IMR-90 (cell line): ENCODE measurements at regions not wholly inside any gene's neighbourhood (a gene's known extent, or its start where the extent isn't known, plus 50 kb on each side); places are given as distances from the start of the nearest gene placed in this dataset.

ENCODE experiments used
- ATAC-seq: fragments of 200-7000 bp; cut with Tn5 transposase; 2 replicates; pipeline ENCODE4 v1.9.1; 2020; ENCODE audit warnings: low read depth, mild to moderate bottlenecking, moderate library complexity
- BruUV-seq: library from RNA; stranded (reverse); fragments of 400-500 nt; replicated peaks from 2 replicates; lab custom pipeline; 2021; lab: Mats Ljungman, UMichigan
- CTCF ChIA-PET: fragments of 300-600 bp; formaldehyde crosslinking; extraction: SDS; loops from one replicate; lab custom pipeline; 2021; ENCODE audit warnings: antibody characterized with exemption; lab: Yijun Ruan, JAX
- POLR2A ChIA-PET: fragments of 300-600 bp; sonication (Branson Sonifier 250); formaldehyde crosslinking; loops from one replicate; lab custom pipeline; 2022; ENCODE audit warnings: antibody characterized with exemption; ENCODE audit not compliant: unreplicated experiment; lab: Charles Lee
- DNase-seq: peaks from one replicate; pipeline ENCODE4 v3.0.0; 2013
- H2AFZ ChIP-seq: replicated peaks from 2 replicates; pipeline ENCODE3; 2013; ENCODE audit warnings: low read length, mild to moderate bottlenecking; ENCODE audit not compliant: poor library complexity
- H2AK5ac ChIP-seq: 2 replicates; pipeline ENCODE4 v1.6.1; 2013; ENCODE audit warnings: low read depth, low read length, inconsistent platforms
- H2AK9ac ChIP-seq: replicated peaks from 2 replicates; pipeline ENCODE3; 2013; ENCODE audit warnings: mild to moderate bottlenecking, low read depth, low read length, moderate library complexity; ENCODE audit not compliant: poor library complexity
- H2BK120ac ChIP-seq: 2 replicates; pipeline ENCODE4 v1.6.1; 2013; ENCODE audit warnings: low read depth, low read length, inconsistent platforms
- H2BK15ac ChIP-seq: 3 replicates; pipeline ENCODE4 v1.6.1; 2013; ENCODE audit warnings: low read depth, low read length, inconsistent platforms
- H2BK20ac ChIP-seq: 2 replicates; pipeline ENCODE4 v1.6.1; 2013; ENCODE audit warnings: low read depth, mild to moderate bottlenecking, inconsistent platforms, low read length, moderate library complexity
- H2BK5ac ChIP-seq: 2 replicates; pipeline ENCODE4 v1.6.1; 2013; ENCODE audit warnings: mild to moderate bottlenecking, low read depth, low read length, inconsistent platforms; ENCODE audit not compliant: poor library complexity, severe bottlenecking
- H3K14ac ChIP-seq: replicated peaks from 2 replicates; pipeline ENCODE4 v1.6.1; 2013; ENCODE audit warnings: low read depth, low read length, inconsistent platforms
- H3K18ac ChIP-seq: 2 replicates; pipeline ENCODE4 v1.6.1; 2013; ENCODE audit warnings: low read depth, low read length, control low read depth
- H3K23ac ChIP-seq: 2 replicates; pipeline ENCODE4 v1.6.1; 2013; ENCODE audit warnings: low read depth, low read length, inconsistent platforms
- H3K27ac ChIP-seq: 2 replicates; pipeline ENCODE4 v1.5.1; 2013; ENCODE audit warnings: mild to moderate bottlenecking, control low read depth, low read length; ENCODE audit not compliant: insufficient read depth
- H3K27me3 ChIP-seq: 2 replicates; pipeline ENCODE4 v1.6.1; 2013; ENCODE audit warnings: low read length; ENCODE audit not compliant: control insufficient read depth, insufficient read depth
- H3K36me3 ChIP-seq: 2 replicates; pipeline ENCODE4 v1.6.1; 2013; ENCODE audit warnings: low read length, mixed read lengths; ENCODE audit not compliant: control insufficient read depth, insufficient read depth
- H3K4ac ChIP-seq: 2 replicates; pipeline ENCODE4 v1.6.1; 2013; ENCODE audit warnings: low read depth, low read length, inconsistent platforms
- H3K4me1 ChIP-seq: 2 replicates; pipeline ENCODE4 v1.6.1; 2013; ENCODE audit warnings: low read length, mixed read lengths; ENCODE audit not compliant: control insufficient read depth, insufficient read depth
- H3K4me2 ChIP-seq: 2 replicates; pipeline ENCODE4 v1.6.1; 2013; ENCODE audit warnings: low read depth, mild to moderate bottlenecking, control low read depth, low read length, moderate library complexity
- H3K4me3 ChIP-seq: 2 replicates; pipeline ENCODE4 v1.5.1; 2013; ENCODE audit warnings: low read depth, mild to moderate bottlenecking, control low read depth, low read length, moderate library complexity; ENCODE audit not compliant: insufficient read depth
- H3K56ac ChIP-seq: 2 replicates; pipeline ENCODE4 v1.6.1; 2013; ENCODE audit warnings: low read length, inconsistent platforms; ENCODE audit not compliant: insufficient read depth; ENCODE audit errors: extremely low read depth
- H3K79me1 ChIP-seq, 2 experiments: 2 replicates each; pipeline ENCODE4 v1.6.1; 2013; ENCODE audit warnings: low read length in 2 of 2, inconsistent platforms in 1 of 2, low read depth in 1 of 2
- H3K9ac ChIP-seq: 2 replicates; pipeline ENCODE4 v1.6.1; 2013; ENCODE audit warnings: low read depth, low read length, control low read depth
- H3K9me1 ChIP-seq: 2 replicates; pipeline ENCODE4 v1.6.1; 2013; ENCODE audit warnings: low read length, inconsistent platforms; ENCODE audit not compliant: insufficient read depth
- H3K9me3 ChIP-seq: 2 replicates; pipeline ENCODE4 v1.6.1; 2013; ENCODE audit warnings: low read length; ENCODE audit not compliant: control insufficient read depth, insufficient read depth
- H4K20me1 ChIP-seq: 2 replicates; pipeline ENCODE4 v1.6.1; 2013; ENCODE audit warnings: low read length, inconsistent platforms; ENCODE audit not compliant: insufficient read depth
- H4K5ac ChIP-seq: 2 replicates; pipeline ENCODE4 v1.6.1; 2013; ENCODE audit warnings: mild to moderate bottlenecking, low read depth, low read length, control low read depth
- H4K8ac ChIP-seq, 2 experiments: 2 replicates each; pipeline ENCODE4 v1.6.1; 2013; ENCODE audit warnings: low read depth in 2 of 2, low read length in 2 of 2, control low read depth in 1 of 2, inconsistent platforms in 1 of 2
- H4K91ac ChIP-seq: 2 replicates; pipeline ENCODE4 v1.6.1; 2013; ENCODE audit warnings: low read depth, low read length, inconsistent platforms; ENCODE audit not compliant: insufficient read depth
- CEBPB ChIP-seq: IDR thresholded peaks from 2 replicates; pipeline ENCODE4 v1.6.1; 2012; ENCODE audit warnings: low read depth, low read length, improper control_type of control experiment
- FOS ChIP-seq: fragments of 150-350 bp; IDR thresholded peaks from 2 replicates; pipeline ENCODE4 v1.6.1; 2016; ENCODE audit warnings: low read depth, low read length
- RAD21 ChIP-seq: IDR thresholded peaks from 2 replicates; pipeline ENCODE4 v1.6.1; 2012; ENCODE audit warnings: low read length, improper control_type of control experiment
- RFX5 ChIP-seq: IDR thresholded peaks from 2 replicates; pipeline ENCODE4 v1.8.0; 2012; ENCODE audit warnings: low read depth, mild to moderate bottlenecking, low read length, moderate library complexity
- WGBS, 2 experiments: methylation state at CpG; one replicate each; pipeline versions ENCODE4 v1.1.5 to v1.1.7; 2013; ENCODE audit warnings: missing lambda C conversion rate in 2 of 2; ENCODE audit not compliant: insufficient read length in 1 of 2; ENCODE audit errors: extremely low coverage in 2 of 2; 5-methylcytosine and 5-hydroxymethylcytosine counted together
- dilution Hi-C: fragments of 300-500 bp; cut with HindIII; formaldehyde crosslinking; loops from one replicate; pipeline ENCODE4 v1.14.3; 2018; ENCODE audit warnings: low sequenced_read_pairs; ENCODE audit not compliant: unreplicated experiment
- in situ Hi-C: fragments of 300-500 bp; cut with MboI; formaldehyde crosslinking; loops from 3 replicates; pipeline ENCODE4 v1.14.3; 2019; ENCODE audit warnings: low sequenced_read_pairs, inconsistent platforms, mixed read lengths
- intact Hi-C: fragments of 100-400 bp; cut with micrococcal nuclease; formaldehyde crosslinking; loops from 2 replicates; pipeline ENCODE4 v1.10.0; 2022

DNA sequence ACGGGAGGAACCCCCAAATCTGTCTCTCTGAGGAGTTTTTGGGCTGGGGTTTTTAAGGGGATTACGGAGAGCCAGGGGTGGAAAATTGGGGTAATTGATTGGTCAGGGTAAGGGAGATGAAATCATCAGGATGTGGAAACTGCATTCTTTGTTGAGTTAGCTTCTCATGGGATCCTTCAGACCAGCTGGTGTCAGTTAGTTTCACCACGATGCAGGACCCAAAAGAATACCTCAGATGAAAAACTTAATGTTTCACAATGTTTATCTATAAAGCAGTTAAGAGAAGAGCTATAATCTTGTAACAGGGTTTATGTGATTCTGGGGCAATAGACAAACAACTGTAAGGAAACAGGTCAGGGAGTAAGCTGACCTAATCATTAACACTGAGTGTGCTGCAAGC, 230.8 kb downstream of the POU4F1 start:
- DNase-seq (no peak), ATAC-seq (no peak)
- Histone ChIP-seq H3K79me1 (no peaks in the 10 kb centered on the region), H4K5ac (no peak overlapping the region), H3K14ac (no peak overlapping the region), H2BK15ac (no peak overlapping the region), H4K8ac (no peak overlapping the region), H3K4ac (no peak overlapping the region), H2BK20ac (no peak overlapping the region), H3K27ac (no peak overlapping the region), H2AFZ (no peak overlapping the region), H3K4me3 (no peak overlapping the region), H3K4me2 (no peak overlapping the region), H3K18ac (no peak overlapping the region), H2AK9ac (no peak overlapping the region), H3K9ac (no peak overlapping the region), H3K36me3 (no peaks in the 10 kb centered on the region), H4K91ac (no peak overlapping the region), H3K9me1 (no peaks in the 10 kb centered on the region), H2AK5ac (no peak overlapping the region), H3K27me3 (no peaks in the 10 kb centered on the region), H3K4me1 (no peaks in the 10 kb centered on the region), H3K56ac (no peak overlapping the region), H2BK5ac (no peak overlapping the region), H4K20me1 (no peaks in the 10 kb centered on the region), H2BK120ac (no peak overlapping the region), H3K9me3 (no peaks in the 10 kb centered on the region), H3K23ac (no peak overlapping the region)
- ChIA-PET POLR2A (no interaction called here), CTCF (no interaction called here)
- dilution Hi-C loops = no loop called here
- intact Hi-C loops = no loop called here
- no peak for TF ChIP-seq CEBPB
- no peak for TF ChIP-seq RAD21
- TF ChIP-seq FOS = no peak
- TF ChIP-seq RFX5 = no peak
- in situ Hi-C loops = no loop called here
- no TSS peak for BruUV-seq
- WGBS, 2 experiments = no CpG with 5 or more reads among the region's 3 CpGs
